HCT116 (cell line): ENCODE measurements at regions not wholly inside any gene's neighbourhood (a gene's known extent, or its start where the extent isn't known, plus 50 kb on each side); places are given as distances from the start of the nearest gene placed in this dataset.
"Not testable (repeated sequence)": the region's sequence is repeated elsewhere in the genome, so short reads cannot be mapped to it uniquely, and the experiment has no call there.

Experiments used
- EGR1 ChIP-seq: IDR thresholded peaks from 2 replicates; pipeline ENCODE4 v1.6.1; 2012; ENCODE audit warnings: low read depth
- EZH2 ChIP-seq: fragments of 200-600 bp; sonication (generic); IDR thresholded peaks from 2 replicates; pipeline ENCODE4 v1.6.1; 2017; ENCODE audit warnings: antibody characterized with exemption, mixed run types
- JUND ChIP-seq: IDR thresholded peaks from 2 replicates; pipeline ENCODE4 v1.6.1; 2012
- POLR2A ChIP-seq: IDR thresholded peaks from 2 replicates; pipeline ENCODE4 v1.7.0; 2011; ENCODE audit warnings: borderline replicate concordance; ENCODE audit not compliant: insufficient read depth, insufficient read length; ENCODE audit errors: extremely low read depth
- POLR2AphosphoS5 ChIP-seq: IDR thresholded peaks from 2 replicates; pipeline ENCODE4 v1.6.1; 2011; ENCODE audit warnings: mild to moderate bottlenecking, low read depth, low read length, moderate library complexity
- RAD21 ChIP-seq: IDR thresholded peaks from 2 replicates; pipeline ENCODE4 v1.6.1; 2012; ENCODE audit warnings: low read depth, mild to moderate bottlenecking
- SIN3A ChIP-seq: IDR thresholded peaks from 2 replicates; pipeline ENCODE4 v1.6.1; 2012; ENCODE audit warnings: low read depth
- TCF7L2 ChIP-seq: IDR thresholded peaks from 2 replicates; pipeline ENCODE4 v1.7.0; 2011; ENCODE audit warnings: borderline replicate concordance, inconsistent platforms; ENCODE audit not compliant: insufficient read depth, insufficient read length; ENCODE audit errors: extremely low read depth
- ZNF274 ChIP-seq: fragments of 200-500 bp; sonication (Bioruptor generic); IDR thresholded peaks from 2 replicates; pipeline ENCODE4 v1.6.1; 2014; ENCODE audit warnings: mild to moderate bottlenecking, low read depth, low read length, inconsistent platforms
- TF ChIP-seq, protein P1 (sequence below), 3 experiments: fragments of 200-600 bp in 1 of 3; sonication (generic) in 1 of 3; IDR thresholded peaks in 2 of 3; conservative IDR thresholded peaks in 1 of 3; 2 replicates each; pipeline ENCODE4 v1.5.1; 2012 to 2017; ENCODE audit warnings: low read depth in 2 of 3, low read length in 2 of 3, antibody characterized with exemption in 1 of 3, borderline replicate concordance in 1 of 3, control low read depth in 1 of 3, mild to moderate bottlenecking in 1 of 3, mixed read lengths in 1 of 3, mixed run types in 1 of 3, moderate library complexity in 1 of 3; ENCODE audit not compliant: insufficient read depth in 1 of 3
- TF ChIP-seq, protein P2 (sequence below): IDR thresholded peaks from 2 replicates; pipeline ENCODE4 v1.6.1; 2012; ENCODE audit warnings: low read depth
- TF ChIP-seq, protein P3 (sequence below): IDR thresholded peaks from 2 replicates; pipeline ENCODE4 v1.6.1; 2011; ENCODE audit warnings: mild to moderate bottlenecking, low read length, moderate library complexity; ENCODE audit not compliant: insufficient replicate concordance; ENCODE audit errors: extremely low read depth
- TF ChIP-seq, protein P4 (sequence below): IDR thresholded peaks from 2 replicates; pipeline ENCODE4 v1.6.1; 2012

DNA sequence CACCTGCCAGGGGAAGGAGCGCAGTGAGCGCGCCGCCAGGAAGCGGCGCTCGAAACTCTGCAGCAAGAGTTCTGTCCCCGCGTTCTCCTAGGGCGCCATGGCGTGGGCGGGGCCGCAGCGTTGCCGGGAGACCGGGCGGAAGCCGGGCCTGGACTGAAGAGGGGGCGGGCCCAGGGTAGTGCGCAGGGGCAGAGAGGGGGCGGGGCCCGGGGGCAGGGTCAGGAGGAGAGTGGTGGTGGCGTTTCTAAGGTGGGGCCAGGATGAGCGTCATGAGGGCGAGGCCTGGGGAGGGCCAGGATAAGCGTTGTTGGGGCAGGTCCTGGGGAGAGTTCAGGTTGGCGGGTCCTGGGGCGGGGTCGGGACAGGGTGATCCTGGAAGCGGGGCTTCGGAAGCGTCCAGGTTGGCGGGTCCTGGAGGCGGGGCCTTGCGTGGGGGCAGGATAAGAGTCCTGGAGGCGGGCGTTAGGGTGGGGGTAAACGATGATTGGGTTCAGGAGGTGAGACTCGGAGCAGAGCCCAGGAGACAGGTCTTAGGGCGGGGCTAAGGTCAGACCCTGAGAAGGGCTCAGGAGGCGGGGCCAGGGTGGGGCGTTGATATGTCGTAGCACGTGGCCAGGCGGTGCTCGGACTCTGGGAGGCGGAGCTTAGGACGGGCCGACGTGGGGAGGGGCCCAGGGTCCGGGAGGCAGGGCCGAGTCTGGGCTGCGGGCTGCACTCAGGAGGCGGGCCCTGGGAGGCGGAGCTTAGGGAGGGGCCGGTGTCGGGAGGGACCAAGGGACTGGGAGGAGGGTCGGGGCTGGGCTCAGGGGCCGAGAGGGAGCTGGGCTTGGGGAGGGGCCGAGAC, 189.4 kb downstream of the ADRA2C start:
- not testable (repeated sequence) for TF ChIP-seq POLR2A, JUND, RAD21, EZH2, TCF7L2, ZNF274
- TF ChIP-seq, protein P1, sequence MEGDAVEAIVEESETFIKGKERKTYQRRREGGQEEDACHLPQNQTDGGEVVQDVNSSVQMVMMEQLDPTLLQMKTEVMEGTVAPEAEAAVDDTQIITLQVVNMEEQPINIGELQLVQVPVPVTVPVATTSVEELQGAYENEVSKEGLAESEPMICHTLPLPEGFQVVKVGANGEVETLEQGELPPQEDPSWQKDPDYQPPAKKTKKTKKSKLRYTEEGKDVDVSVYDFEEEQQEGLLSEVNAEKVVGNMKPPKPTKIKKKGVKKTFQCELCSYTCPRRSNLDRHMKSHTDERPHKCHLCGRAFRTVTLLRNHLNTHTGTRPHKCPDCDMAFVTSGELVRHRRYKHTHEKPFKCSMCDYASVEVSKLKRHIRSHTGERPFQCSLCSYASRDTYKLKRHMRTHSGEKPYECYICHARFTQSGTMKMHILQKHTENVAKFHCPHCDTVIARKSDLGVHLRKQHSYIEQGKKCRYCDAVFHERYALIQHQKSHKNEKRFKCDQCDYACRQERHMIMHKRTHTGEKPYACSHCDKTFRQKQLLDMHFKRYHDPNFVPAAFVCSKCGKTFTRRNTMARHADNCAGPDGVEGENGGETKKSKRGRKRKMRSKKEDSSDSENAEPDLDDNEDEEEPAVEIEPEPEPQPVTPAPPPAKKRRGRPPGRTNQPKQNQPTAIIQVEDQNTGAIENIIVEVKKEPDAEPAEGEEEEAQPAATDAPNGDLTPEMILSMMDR (IDR thresholded peaks at IDR 0.05 in 2 of 3, conservative IDR thresholded peaks at IDR 0.05 in 1 of 3; ENCODE audit: borderline replicate concordance in 1 of 3, insufficient read depth in 1 of 3, low read depth in 2 of 3, low read length in 2 of 3): not testable (repeated sequence)
- TF ChIP-seq, protein P2, sequence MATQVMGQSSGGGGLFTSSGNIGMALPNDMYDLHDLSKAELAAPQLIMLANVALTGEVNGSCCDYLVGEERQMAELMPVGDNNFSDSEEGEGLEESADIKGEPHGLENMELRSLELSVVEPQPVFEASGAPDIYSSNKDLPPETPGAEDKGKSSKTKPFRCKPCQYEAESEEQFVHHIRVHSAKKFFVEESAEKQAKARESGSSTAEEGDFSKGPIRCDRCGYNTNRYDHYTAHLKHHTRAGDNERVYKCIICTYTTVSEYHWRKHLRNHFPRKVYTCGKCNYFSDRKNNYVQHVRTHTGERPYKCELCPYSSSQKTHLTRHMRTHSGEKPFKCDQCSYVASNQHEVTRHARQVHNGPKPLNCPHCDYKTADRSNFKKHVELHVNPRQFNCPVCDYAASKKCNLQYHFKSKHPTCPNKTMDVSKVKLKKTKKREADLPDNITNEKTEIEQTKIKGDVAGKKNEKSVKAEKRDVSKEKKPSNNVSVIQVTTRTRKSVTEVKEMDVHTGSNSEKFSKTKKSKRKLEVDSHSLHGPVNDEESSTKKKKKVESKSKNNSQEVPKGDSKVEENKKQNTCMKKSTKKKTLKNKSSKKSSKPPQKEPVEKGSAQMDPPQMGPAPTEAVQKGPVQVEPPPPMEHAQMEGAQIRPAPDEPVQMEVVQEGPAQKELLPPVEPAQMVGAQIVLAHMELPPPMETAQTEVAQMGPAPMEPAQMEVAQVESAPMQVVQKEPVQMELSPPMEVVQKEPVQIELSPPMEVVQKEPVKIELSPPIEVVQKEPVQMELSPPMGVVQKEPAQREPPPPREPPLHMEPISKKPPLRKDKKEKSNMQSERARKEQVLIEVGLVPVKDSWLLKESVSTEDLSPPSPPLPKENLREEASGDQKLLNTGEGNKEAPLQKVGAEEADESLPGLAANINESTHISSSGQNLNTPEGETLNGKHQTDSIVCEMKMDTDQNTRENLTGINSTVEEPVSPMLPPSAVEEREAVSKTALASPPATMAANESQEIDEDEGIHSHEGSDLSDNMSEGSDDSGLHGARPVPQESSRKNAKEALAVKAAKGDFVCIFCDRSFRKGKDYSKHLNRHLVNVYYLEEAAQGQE: not testable (repeated sequence)
- TF ChIP-seq SIN3A (0 out of 2 replicates have a peak, but pooled peaks have one; percentile 31), POLR2AphosphoS5 (peak; percentile 35), EGR1 (peak; percentile 88)
- TF ChIP-seq, protein P3, sequence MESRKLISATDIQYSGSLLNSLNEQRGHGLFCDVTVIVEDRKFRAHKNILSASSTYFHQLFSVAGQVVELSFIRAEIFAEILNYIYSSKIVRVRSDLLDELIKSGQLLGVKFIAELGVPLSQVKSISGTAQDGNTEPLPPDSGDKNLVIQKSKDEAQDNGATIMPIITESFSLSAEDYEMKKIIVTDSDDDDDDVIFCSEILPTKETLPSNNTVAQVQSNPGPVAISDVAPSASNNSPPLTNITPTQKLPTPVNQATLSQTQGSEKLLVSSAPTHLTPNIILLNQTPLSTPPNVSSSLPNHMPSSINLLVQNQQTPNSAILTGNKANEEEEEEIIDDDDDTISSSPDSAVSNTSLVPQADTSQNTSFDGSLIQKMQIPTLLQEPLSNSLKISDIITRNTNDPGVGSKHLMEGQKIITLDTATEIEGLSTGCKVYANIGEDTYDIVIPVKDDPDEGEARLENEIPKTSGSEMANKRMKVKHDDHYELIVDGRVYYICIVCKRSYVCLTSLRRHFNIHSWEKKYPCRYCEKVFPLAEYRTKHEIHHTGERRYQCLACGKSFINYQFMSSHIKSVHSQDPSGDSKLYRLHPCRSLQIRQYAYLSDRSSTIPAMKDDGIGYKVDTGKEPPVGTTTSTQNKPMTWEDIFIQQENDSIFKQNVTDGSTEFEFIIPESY: not testable (repeated sequence)
- TF ChIP-seq, protein P4, sequence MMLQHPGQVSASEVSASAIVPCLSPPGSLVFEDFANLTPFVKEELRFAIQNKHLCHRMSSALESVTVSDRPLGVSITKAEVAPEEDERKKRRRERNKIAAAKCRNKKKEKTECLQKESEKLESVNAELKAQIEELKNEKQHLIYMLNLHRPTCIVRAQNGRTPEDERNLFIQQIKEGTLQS: not testable (repeated sequence)
